Vagina (tissue), 2 donors: ENCODE measurements at regions not wholly inside any gene's neighbourhood (a gene's known extent, or its start where the extent isn't known, plus 50 kb on each side); places are given as distances from the start of the nearest gene placed in this dataset.
"Not testable (repeated sequence)": the region's sequence is repeated elsewhere in the genome, so short reads cannot be mapped to it uniquely, and the experiment has no call there.

Source experiments
- POLR2A ChIP-seq, 2 donors: fragments of 450-650 bp; IDR thresholded peaks; one replicate each; pipeline ENCODE4 v1.6.1; 2017; ENCODE audit warnings: antibody characterized with exemption in 2 of 2, mild to moderate bottlenecking in 2 of 2, moderate library complexity in 2 of 2
- POLR2AphosphoS5 ChIP-seq, 2 donors: sonication (generic); formaldehyde crosslinking; IDR thresholded peaks; one replicate each; pipeline ENCODE4 v1.9.0; 2017; ENCODE audit warnings: antibody characterized with exemption in 2 of 2, mild to moderate bottlenecking in 2 of 2, low read depth in 1 of 2; ENCODE audit not compliant: insufficient read depth in 1 of 2
- TF ChIP-seq, protein P1 (sequence below), 3 experiments: fragments of 450-650 bp in 2 of 3; fragments of 200-600 bp in 1 of 3; sonication (generic) in 1 of 3; IDR thresholded peaks; one replicate each; pipeline ENCODE4 v1.5.1; 2017 to 2019; ENCODE audit warnings: antibody characterized with exemption in 3 of 3, mild to moderate bottlenecking in 2 of 3, moderate library complexity in 2 of 3

GRCh38 chr17:20666689-20667088 is 87.2 kb downstream of the CDRT15L2 start:
- not testable (repeated sequence) for TF ChIP-seq POLR2A (IDR thresholded peaks at IDR 0.05); POLR2AphosphoS5 (IDR thresholded peaks at IDR 0.05; ENCODE audit: insufficient read depth in 1 of 2, low read depth in 1 of 2)
- TF ChIP-seq, protein P1, sequence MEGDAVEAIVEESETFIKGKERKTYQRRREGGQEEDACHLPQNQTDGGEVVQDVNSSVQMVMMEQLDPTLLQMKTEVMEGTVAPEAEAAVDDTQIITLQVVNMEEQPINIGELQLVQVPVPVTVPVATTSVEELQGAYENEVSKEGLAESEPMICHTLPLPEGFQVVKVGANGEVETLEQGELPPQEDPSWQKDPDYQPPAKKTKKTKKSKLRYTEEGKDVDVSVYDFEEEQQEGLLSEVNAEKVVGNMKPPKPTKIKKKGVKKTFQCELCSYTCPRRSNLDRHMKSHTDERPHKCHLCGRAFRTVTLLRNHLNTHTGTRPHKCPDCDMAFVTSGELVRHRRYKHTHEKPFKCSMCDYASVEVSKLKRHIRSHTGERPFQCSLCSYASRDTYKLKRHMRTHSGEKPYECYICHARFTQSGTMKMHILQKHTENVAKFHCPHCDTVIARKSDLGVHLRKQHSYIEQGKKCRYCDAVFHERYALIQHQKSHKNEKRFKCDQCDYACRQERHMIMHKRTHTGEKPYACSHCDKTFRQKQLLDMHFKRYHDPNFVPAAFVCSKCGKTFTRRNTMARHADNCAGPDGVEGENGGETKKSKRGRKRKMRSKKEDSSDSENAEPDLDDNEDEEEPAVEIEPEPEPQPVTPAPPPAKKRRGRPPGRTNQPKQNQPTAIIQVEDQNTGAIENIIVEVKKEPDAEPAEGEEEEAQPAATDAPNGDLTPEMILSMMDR (IDR thresholded peaks at IDR 0.05) = not testable (repeated sequence)
